ENCODE measurements at regions not wholly inside any gene's neighbourhood (a gene's known extent, or its start where the extent isn't known, plus 50 kb on each side); places are given as distances from the start of the nearest gene placed in this dataset.

GRCh38 chr1:226470921-226471866, 63.3 kb upstream of the PARP1 start:
- TF ChIP-seq YY1 (IDR thresholded peaks at IDR 0.05; ENCODE audit: low read depth) (no peak), FOXM1 (IDR thresholded peaks at IDR 0.05; ENCODE audit: borderline replicate concordance, low read depth) (no peak), USF1 (IDR thresholded peaks at IDR 0.05) (no peak), RAD21 (IDR thresholded peaks at IDR 0.05; ENCODE audit: low read depth) (no peak), ZBTB7A (IDR thresholded peaks at IDR 0.05; ENCODE audit: low read depth) (no peak), NFIC (IDR thresholded peaks at IDR 0.05) (no peak), CREB1 (IDR thresholded peaks at IDR 0.05; ENCODE audit: low read depth) (no peak)
- TF ChIP-seq, protein P1, sequence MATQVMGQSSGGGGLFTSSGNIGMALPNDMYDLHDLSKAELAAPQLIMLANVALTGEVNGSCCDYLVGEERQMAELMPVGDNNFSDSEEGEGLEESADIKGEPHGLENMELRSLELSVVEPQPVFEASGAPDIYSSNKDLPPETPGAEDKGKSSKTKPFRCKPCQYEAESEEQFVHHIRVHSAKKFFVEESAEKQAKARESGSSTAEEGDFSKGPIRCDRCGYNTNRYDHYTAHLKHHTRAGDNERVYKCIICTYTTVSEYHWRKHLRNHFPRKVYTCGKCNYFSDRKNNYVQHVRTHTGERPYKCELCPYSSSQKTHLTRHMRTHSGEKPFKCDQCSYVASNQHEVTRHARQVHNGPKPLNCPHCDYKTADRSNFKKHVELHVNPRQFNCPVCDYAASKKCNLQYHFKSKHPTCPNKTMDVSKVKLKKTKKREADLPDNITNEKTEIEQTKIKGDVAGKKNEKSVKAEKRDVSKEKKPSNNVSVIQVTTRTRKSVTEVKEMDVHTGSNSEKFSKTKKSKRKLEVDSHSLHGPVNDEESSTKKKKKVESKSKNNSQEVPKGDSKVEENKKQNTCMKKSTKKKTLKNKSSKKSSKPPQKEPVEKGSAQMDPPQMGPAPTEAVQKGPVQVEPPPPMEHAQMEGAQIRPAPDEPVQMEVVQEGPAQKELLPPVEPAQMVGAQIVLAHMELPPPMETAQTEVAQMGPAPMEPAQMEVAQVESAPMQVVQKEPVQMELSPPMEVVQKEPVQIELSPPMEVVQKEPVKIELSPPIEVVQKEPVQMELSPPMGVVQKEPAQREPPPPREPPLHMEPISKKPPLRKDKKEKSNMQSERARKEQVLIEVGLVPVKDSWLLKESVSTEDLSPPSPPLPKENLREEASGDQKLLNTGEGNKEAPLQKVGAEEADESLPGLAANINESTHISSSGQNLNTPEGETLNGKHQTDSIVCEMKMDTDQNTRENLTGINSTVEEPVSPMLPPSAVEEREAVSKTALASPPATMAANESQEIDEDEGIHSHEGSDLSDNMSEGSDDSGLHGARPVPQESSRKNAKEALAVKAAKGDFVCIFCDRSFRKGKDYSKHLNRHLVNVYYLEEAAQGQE (IDR thresholded peaks at IDR 0.05; ENCODE audit: low read depth) = no peak

DNA sequence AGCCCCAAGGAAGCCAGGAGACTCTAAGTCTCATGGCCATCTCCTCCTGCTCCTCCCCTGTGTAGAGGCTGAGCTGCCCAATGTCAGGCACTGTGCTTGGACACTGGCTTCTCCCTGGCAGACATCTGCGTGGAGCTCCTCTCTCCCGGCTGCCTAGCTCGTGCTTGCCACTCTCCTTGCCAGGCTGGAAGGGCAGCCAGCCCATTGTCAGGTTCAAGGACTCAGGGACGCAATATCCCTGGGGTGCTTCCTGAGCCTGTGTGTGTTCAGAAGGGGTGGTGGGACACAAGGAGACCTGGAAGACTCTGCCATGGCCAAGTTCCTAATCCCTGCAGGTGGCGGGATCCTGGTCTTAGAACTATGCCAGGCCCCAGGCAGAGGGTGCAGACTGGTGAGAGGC, 65.4 kb upstream of the PARP1 start:
- TF ChIP-seq, protein P2, sequence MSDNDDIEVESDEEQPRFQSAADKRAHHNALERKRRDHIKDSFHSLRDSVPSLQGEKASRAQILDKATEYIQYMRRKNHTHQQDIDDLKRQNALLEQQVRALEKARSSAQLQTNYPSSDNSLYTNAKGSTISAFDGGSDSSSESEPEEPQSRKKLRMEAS (IDR thresholded peaks at IDR 0.05) = no peak
- TF ChIP-seq, protein P1 (IDR thresholded peaks at IDR 0.05; ENCODE audit: low read depth) = no peak
- TF ChIP-seq TCF12 (IDR thresholded peaks at IDR 0.05; ENCODE audit: low read depth) = no peak
- no peak for TF ChIP-seq USF1 (IDR thresholded peaks at IDR 0.05)
- TF ChIP-seq FOXM1 (IDR thresholded peaks at IDR 0.05; ENCODE audit: borderline replicate concordance, low read depth) = no peak
- TF ChIP-seq EGR1 (IDR thresholded peaks at IDR 0.05) = no peak
- TF ChIP-seq NFIC (IDR thresholded peaks at IDR 0.05) = no peak
- TF ChIP-seq CEBPB (IDR thresholded peaks at IDR 0.05) = no peak
- no peak for TF ChIP-seq EP300 (IDR thresholded peaks at IDR 0.05; ENCODE audit: borderline replicate concordance)
- TF ChIP-seq TEAD4 (IDR thresholded peaks at IDR 0.05) = no peak
- TF ChIP-seq RAD21 (IDR thresholded peaks at IDR 0.05; ENCODE audit: low read depth) = no peak
- no peak for TF ChIP-seq ZBTB7A (IDR thresholded peaks at IDR 0.05; ENCODE audit: low read depth)
- no peak for TF ChIP-seq YY1 (IDR thresholded peaks at IDR 0.05; ENCODE audit: low read depth)
- TF ChIP-seq TAF1 (IDR thresholded peaks at IDR 0.05; ENCODE audit: low read depth) = no peak
- TF ChIP-seq CREB1 (IDR thresholded peaks at IDR 0.05; ENCODE audit: low read depth) = no peak

GRCh38 chr1:226474041-226474440, 66.1 kb upstream of the PARP1 start:
- no peak for TF ChIP-seq RAD21 (IDR thresholded peaks at IDR 0.05; ENCODE audit: low read depth)
- TF ChIP-seq TAF1 (IDR thresholded peaks at IDR 0.05; ENCODE audit: low read depth) = no peak
- no peak for TF ChIP-seq TCF12 (IDR thresholded peaks at IDR 0.05; ENCODE audit: low read depth)
- TF ChIP-seq EGR1 (IDR thresholded peaks at IDR 0.05) = no peak
- no peak for TF ChIP-seq USF1 (IDR thresholded peaks at IDR 0.05)
- TF ChIP-seq TEAD4 (IDR thresholded peaks at IDR 0.05) = no peak
- TF ChIP-seq, protein P1 (IDR thresholded peaks at IDR 0.05; ENCODE audit: low read depth) = no peak
- TF ChIP-seq, protein P2 (IDR thresholded peaks at IDR 0.05) = no peak

Measured in Ishikawa (cell line).